GM06990 (cell line): ENCODE measurements at regions not wholly inside any gene's neighbourhood (a gene's known extent, or its start where the extent isn't known, plus 50 kb on each side); places are given as distances from the start of the nearest gene placed in this dataset.
"Not testable (repeated sequence)": the region's sequence is repeated elsewhere in the genome, so short reads cannot be mapped to it uniquely, and the experiment has no call there.

Source experiments
- DNase-seq: peaks from one replicate; pipeline ENCODE4 v3.0.0-alpha.2; 2011; ENCODE audit not compliant: insufficient read length; ENCODE audit errors: extremely low read depth
- H3K27me3 ChIP-seq: replicated peaks from 2 replicates; pipeline ENCODE4 v1.6.0; 2011; ENCODE audit warnings: low read length; ENCODE audit not compliant: control insufficient read depth, insufficient read depth
- H3K36me3 ChIP-seq: 2 replicates; pipeline ENCODE4 v1.5.1; 2011; ENCODE audit warnings: low read length; ENCODE audit not compliant: control insufficient read depth, insufficient read depth
- H3K4me3 ChIP-seq: replicated peaks from 2 replicates; pipeline ENCODE4 v1.5.1; 2011; ENCODE audit warnings: low read depth, mild to moderate bottlenecking, control low read depth, low read length
- TF ChIP-seq, protein P1 (sequence below): IDR thresholded peaks from 2 replicates; pipeline ENCODE4 v1.5.1; 2011; ENCODE audit warnings: low read length, control low read depth, mild to moderate bottlenecking, inconsistent platforms; ENCODE audit not compliant: insufficient read depth, poor library complexity, severe bottlenecking

DNA sequence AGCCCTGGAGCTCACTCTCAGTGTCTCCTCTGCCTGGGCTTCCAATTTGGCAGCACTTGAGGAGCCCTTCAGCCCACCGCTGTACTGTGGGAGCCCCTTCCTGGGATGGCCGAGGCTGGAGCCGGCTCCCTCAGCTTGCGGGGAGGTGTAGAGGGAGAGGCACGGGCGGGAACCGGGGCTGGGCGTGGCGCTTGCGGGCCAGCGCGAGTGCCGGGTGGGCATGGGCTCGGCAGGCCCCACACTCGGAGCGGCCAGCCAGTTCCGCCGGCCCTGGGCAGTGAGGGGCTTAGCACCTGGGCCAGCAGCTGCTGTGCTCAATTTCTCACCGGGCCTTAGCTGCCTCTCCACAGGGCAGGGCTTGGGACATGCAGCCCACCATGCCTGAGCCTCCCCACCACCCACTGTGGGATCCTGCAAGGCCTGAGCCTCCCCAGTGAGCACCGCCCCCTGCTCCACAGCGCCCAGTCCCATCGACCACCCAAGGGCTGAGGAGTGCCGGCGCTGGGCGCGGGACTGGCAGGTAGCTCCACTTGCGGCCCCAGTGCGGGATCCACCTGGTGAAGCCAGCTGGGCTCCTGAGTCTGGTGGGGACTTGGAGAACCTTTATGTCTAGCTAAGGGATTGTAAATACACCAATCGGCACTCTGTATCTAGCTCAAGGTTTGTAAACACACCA is 65.1 kb upstream of the ROPN1B start:
- H3K4me3 ChIP-seq, DNase-seq, H3K36me3 ChIP-seq, H3K27me3 ChIP-seq: not testable (repeated sequence)

GRCh38 chr3:125907279-125907678 is 61.7 kb upstream of the ROPN1B start:
- H3K27me3 ChIP-seq, H3K4me3 ChIP-seq, H3K36me3 ChIP-seq, DNase-seq: not testable (repeated sequence)

DNA sequence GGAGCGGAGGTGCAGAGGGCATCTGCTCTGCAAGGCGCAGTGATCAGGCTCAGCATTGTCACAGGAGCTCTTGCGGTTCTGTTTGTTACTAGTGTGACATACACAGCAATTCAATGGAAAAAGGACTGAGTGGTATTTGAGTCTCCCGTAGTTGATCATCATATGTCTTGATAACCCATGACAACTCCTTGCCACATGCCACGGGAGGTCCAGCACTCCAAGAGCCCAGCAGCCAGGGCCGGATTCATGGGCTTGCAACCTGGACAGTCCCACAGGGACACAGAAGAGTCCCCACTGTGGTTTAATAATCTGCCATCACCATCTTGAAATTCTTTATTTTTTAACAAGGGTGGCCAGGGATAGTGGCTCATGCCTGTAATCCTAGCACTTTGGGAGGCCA is 58.1 kb upstream of the ROPN1B start:
- not testable (repeated sequence) for DNase-seq, H3K36me3 ChIP-seq, H3K27me3 ChIP-seq, H3K4me3 ChIP-seq

GRCh38 chr3:125914608-125915436 is 54.2 kb upstream of the ROPN1B start:
- H3K4me3 ChIP-seq = peak overlapping the region; percentile 64
- DNase-seq, H3K27me3 ChIP-seq, H3K36me3 ChIP-seq: not testable (repeated sequence)

- H3K27me3 ChIP-seq, H3K36me3 ChIP-seq: not testable (repeated sequence)
- peak; percentile 43 for DNase-seq
- H3K4me3 ChIP-seq = peak overlapping the region; percentile 64
Measured at GRCh38 chr3:125915437-125915787, 53.6 kb upstream of the ROPN1B start.

DNA sequence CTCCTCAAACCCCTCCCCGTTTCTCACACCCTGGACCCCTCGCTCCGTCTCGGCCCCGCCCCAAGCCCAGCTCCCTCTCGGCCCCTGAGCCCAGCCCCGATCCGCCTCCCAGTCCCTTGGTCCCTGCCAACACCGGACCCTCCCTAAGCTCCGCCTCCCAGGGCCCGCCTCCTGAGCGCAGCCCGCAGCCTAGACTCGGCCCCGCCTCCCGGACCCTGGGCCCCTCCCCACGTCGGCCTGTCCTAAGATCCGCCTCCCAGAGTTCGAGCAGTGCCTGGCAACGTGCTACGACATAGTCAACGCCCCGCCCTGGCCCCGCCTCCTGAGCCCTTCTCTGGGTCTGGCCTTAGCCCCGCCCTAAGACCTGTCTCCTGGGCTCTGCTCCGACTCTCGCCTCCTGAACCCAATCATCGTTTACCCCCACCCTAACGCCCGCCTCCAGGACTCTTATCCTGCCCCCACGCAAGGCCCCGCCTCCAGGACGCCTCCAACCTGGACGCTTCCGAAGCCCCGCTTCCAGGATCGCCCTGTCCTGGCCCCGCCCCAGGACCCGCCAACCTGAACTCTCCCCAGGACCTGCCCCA is 53.1 kb upstream of the ROPN1B start:
- peak overlapping the region; percentile 64 for H3K4me3 ChIP-seq
- peak; percentile 94 for DNase-seq
- not testable (repeated sequence) for H3K36me3 ChIP-seq, H3K27me3 ChIP-seq

DNA sequence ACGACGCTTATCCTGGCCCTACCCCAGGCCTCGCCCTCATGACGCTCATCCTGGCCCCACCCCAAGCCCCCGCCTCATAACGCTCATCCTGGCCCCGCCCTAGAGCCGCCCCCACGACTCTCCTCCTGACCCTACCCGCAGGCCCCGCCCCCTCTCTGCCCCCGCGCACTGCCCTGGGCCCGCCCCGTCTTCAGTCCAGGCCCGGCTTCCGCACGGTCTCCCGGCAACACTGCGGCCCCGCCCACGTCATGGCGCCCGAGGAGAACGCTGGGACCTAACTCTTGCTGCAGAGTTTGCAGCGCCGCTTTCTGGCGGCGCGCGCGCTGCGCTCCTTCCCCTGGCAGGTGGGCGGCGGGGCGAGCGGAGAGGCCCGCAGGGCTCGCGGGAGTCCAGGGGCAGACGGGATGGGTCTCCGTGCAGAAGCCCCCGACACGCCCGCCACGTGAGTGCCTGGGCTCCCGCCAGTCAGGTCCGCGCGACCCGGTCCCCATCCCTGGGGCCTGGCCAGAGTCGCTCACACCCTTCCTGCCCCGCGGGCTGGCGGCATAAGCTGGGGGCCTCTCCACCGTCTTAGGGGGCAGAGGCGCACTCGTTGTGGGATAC is 52.5 kb upstream of the ROPN1B start:
- peak; percentile 93 for DNase-seq
- TF ChIP-seq, protein P1, sequence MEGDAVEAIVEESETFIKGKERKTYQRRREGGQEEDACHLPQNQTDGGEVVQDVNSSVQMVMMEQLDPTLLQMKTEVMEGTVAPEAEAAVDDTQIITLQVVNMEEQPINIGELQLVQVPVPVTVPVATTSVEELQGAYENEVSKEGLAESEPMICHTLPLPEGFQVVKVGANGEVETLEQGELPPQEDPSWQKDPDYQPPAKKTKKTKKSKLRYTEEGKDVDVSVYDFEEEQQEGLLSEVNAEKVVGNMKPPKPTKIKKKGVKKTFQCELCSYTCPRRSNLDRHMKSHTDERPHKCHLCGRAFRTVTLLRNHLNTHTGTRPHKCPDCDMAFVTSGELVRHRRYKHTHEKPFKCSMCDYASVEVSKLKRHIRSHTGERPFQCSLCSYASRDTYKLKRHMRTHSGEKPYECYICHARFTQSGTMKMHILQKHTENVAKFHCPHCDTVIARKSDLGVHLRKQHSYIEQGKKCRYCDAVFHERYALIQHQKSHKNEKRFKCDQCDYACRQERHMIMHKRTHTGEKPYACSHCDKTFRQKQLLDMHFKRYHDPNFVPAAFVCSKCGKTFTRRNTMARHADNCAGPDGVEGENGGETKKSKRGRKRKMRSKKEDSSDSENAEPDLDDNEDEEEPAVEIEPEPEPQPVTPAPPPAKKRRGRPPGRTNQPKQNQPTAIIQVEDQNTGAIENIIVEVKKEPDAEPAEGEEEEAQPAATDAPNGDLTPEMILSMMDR = peak; percentile 53
- Histone ChIP-seq H3K4me3 (peak overlapping the region; percentile 79), H3K36me3 (no peaks in the 10 kb centered on the region), H3K27me3 (no peaks in the 10 kb centered on the region; the same call in 1 of the 2 replicates)

DNA sequence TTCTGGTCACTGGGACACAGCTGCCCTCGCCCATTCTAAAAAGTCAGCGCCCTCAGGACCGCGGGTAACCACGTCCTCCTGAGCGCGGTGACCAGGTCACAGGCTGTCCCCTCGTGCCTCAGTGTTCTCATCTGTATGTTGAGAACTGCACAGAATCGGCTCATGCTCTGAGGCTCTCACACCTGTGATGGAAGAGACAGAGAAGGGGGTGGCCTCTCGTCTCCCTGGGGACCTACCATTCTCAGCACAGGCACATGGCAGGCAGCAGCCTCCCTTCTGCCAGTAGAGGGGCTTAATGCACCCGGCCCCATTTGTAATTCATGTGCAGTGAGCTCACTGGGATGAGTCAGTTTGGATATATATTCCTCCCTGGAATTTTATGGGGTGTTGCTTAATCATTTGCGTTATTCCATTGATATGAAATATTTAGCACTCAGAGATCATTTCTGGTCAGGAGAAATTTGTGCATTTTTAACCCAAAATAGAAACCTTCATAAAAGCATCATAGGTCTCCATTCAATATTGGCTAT is 51.9 kb upstream of the ROPN1B start:
- DNase-seq = peak; percentile 52
- H3K4me3 ChIP-seq = peak overlapping the region; percentile 79
- H3K27me3 ChIP-seq = not testable (repeated sequence)

GRCh38 chr3:125918024-125918423 is 51.0 kb upstream of the ROPN1B start:
- not testable (repeated sequence) for H3K27me3 ChIP-seq, H3K4me3 ChIP-seq, H3K36me3 ChIP-seq, DNase-seq

More for the DNA sequence above, 51.9 kb upstream of the ROPN1B start:
- H3K36me3 ChIP-seq = not testable (repeated sequence)

DNA sequence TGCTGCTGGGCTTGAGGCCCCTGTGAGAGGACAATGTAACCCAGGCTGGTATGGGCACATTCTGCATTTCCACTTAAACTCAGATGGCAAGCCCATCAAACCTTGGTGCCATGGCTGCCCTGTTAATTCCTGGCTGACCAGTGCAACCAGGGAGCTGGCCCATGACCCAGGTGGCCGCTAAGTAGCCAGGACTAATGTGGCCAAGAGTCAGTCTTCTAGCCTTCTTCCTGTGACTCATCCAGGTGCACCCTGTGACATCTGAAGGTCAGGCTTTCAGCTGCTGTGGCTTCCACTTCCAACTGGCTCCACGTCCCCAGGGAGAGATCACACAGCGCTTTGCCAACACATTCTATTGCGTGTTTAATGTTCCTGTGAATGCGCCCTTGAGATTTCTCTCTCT is 50.5 kb upstream of the ROPN1B start:
- DNase-seq, H3K36me3 ChIP-seq, H3K27me3 ChIP-seq, H3K4me3 ChIP-seq: not testable (repeated sequence)

DNA sequence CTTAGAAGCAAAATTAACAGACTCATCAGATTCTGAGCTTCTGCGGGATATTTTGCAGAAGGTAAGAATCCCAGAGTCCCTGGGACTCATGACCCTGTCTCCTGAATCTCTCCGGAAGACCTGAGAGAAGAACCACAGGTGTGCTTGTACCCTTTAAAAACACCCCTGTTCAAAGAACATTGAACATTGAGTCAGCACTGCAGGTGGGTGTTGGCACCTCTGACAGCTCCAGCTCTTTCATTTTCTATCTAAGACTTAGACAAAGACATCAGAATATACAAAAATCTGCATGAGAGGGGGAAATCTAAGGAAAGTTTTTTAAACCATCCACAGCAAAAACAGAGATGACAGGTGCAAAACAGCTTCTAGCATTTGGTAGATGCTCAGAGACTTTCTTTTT is 50.1 kb upstream of the ROPN1B start:
- H3K36me3 ChIP-seq, H3K27me3 ChIP-seq, DNase-seq, H3K4me3 ChIP-seq: not testable (repeated sequence)
